Mesothelial cell of epicardium (in vitro differentiated cells): ENCODE measurements at regions not wholly inside any gene's neighbourhood (a gene's known extent, or its start where the extent isn't known, plus 50 kb on each side); places are given as distances from the start of the nearest gene placed in this dataset.

Experiments used
- DNase-seq, 2 experiments: peaks; one replicate each; pipeline ENCODE4 v3.0.0; 2021; ENCODE audit warnings: low spot score in 2 of 2; ENCODE audit not compliant: unreplicated experiment in 2 of 2
- H3K27ac Mint-ChIP-seq: 2 replicates; pipeline ENCODE4 v1.8.0; 2021; ENCODE audit warnings: mixed read lengths
- H3K27me3 Mint-ChIP-seq: 2 replicates; pipeline ENCODE4 v1.8.0; 2021; ENCODE audit warnings: low read depth, mixed read lengths
- H3K36me3 Mint-ChIP-seq: 2 replicates; pipeline ENCODE4 v1.8.0; 2021; ENCODE audit warnings: mixed read lengths
- H3K4me1 Mint-ChIP-seq: 2 replicates; pipeline ENCODE4 v1.8.0; 2021; ENCODE audit warnings: mixed read lengths
- H3K4me3 Mint-ChIP-seq: 2 replicates; pipeline ENCODE4 v1.8.0; 2021; ENCODE audit warnings: mild to moderate bottlenecking, moderate library complexity, mixed read lengths
- H3K9me3 Mint-ChIP-seq: 2 replicates; pipeline ENCODE4 v1.8.0; 2021; ENCODE audit warnings: mixed read lengths
- CTCF ChIP-seq: fragments of 200-600 bp; sonication (generic); IDR thresholded peaks from one replicate; pipeline ENCODE4 v1.5.0; 2021; ENCODE audit warnings: antibody characterized with exemption; ENCODE audit not compliant: unreplicated experiment

GRCh38 chr5:90022002-90022710 lies 387.4 kb downstream of the CETN3 start:
- H3K27ac Mint-ChIP-seq = no peak overlapping the region
- H3K4me3 Mint-ChIP-seq = no peak overlapping the region
- no peaks in the 10 kb centered on the region for H3K27me3 Mint-ChIP-seq

GRCh38 chr5:90020575-90021538 lies 388.7 kb downstream of the CETN3 start:
- Mint-ChIP-seq H3K36me3 (no peaks in the 10 kb centered on the region), H3K4me1 (peaks cover 4% of the 10 kb centered on the region), H3K27ac (peak overlapping the region; percentile 84), H3K9me3 (no peaks in the 10 kb centered on the region), H3K27me3 (no peaks in the 10 kb centered on the region), H3K4me3 (no peak overlapping the region)
- no peak for DNase-seq
- TF ChIP-seq CTCF = no peak

More at GRCh38 chr5:90022002-90022710, 387.4 kb downstream of the CETN3 start:
- H3K36me3 Mint-ChIP-seq = no peaks in the 10 kb centered on the region
- TF ChIP-seq CTCF = no peak
- H3K9me3 Mint-ChIP-seq = peaks cover under 1% of the 10 kb centered on the region
- no peak for DNase-seq
- H3K4me1 Mint-ChIP-seq = no peaks in the 10 kb centered on the region

GRCh38 chr5:90017239-90017638 lies 392.3 kb downstream of the CETN3 start:
- H3K9me3 Mint-ChIP-seq = no peaks in the 10 kb centered on the region
- H3K4me3 Mint-ChIP-seq = no peak overlapping the region
- TF ChIP-seq CTCF = no peak
- no peak for DNase-seq
- H3K36me3 Mint-ChIP-seq = no peaks in the 10 kb centered on the region
- H3K27me3 Mint-ChIP-seq = no peaks in the 10 kb centered on the region
- H3K4me1 Mint-ChIP-seq = peaks cover 15% of the 10 kb centered on the region
- H3K27ac Mint-ChIP-seq = no peak overlapping the region

- H3K36me3 Mint-ChIP-seq = no peaks in the 10 kb centered on the region
- H3K27me3 Mint-ChIP-seq = no peaks in the 10 kb centered on the region
- H3K9me3 Mint-ChIP-seq = no peaks in the 10 kb centered on the region
- no peak for TF ChIP-seq CTCF
- H3K4me3 Mint-ChIP-seq = no peak overlapping the region
- no peak for DNase-seq
- H3K27ac Mint-ChIP-seq = peak overlapping the region; percentile 63
- peaks cover 15% of the 10 kb centered on the region for H3K4me1 Mint-ChIP-seq
These were observed 394.0 kb downstream of the CETN3 start for GRCh38 chr5:90015584-90016018.

- H3K4me1 Mint-ChIP-seq = peaks cover 15% of the 10 kb centered on the region
- H3K9me3 Mint-ChIP-seq = no peaks in the 10 kb centered on the region
- no peaks in the 10 kb centered on the region for H3K36me3 Mint-ChIP-seq
- no peak overlapping the region for H3K4me3 Mint-ChIP-seq
- TF ChIP-seq CTCF = no peak
- no peak for DNase-seq
- H3K27ac Mint-ChIP-seq = no peak overlapping the region
- H3K27me3 Mint-ChIP-seq = no peaks in the 10 kb centered on the region
These were observed 395.1 kb downstream of the CETN3 start for GRCh38 chr5:90014420-90014819.
